SK-N-MC (cell line): ENCODE measurements at regions not wholly inside any gene's neighbourhood (a gene's known extent, or its start where the extent isn't known, plus 50 kb on each side); places are given as distances from the start of the nearest gene placed in this dataset.

ENCODE experiments used
- DNase-seq: peaks from one replicate; pipeline ENCODE4 v3.0.0-alpha.2; 2011; ENCODE audit warnings: low read depth, low spot score
- H3K27ac ChIP-seq: fragments of 200-600 bp; sonication (generic); 2 replicates; pipeline ENCODE4 v1.5.1; 2016; ENCODE audit warnings: mixed run types
- H3K36me3 ChIP-seq: fragments of 200-600 bp; sonication (generic); 2 replicates; pipeline ENCODE4 v1.6.1; 2017; ENCODE audit warnings: antibody characterized with exemption, low read length, mixed read lengths; ENCODE audit not compliant: insufficient read depth
- H3K4me3 ChIP-seq: fragments of 200-600 bp; sonication (generic); 2 replicates; pipeline ENCODE4 v1.5.1; 2016
- H3K9ac ChIP-seq: fragments of 200-600 bp; sonication (generic); 2 replicates; pipeline ENCODE4 v1.8.0; 2017; ENCODE audit warnings: mixed run types, mixed read lengths; ENCODE audit not compliant: insufficient read length
- H3K9me3 ChIP-seq: fragments of 200-600 bp; sonication (generic); 2 replicates; pipeline ENCODE4 v1.6.1; 2017; ENCODE audit warnings: low read depth, mild to moderate bottlenecking, antibody characterized with exemption, low read length, moderate library complexity, mixed read lengths
- EZH2 ChIP-seq: fragments of 200-600 bp; sonication (generic); IDR thresholded peaks from one replicate; pipeline ENCODE4 v1.6.1; 2017; ENCODE audit warnings: antibody characterized with exemption
- FOXP2 ChIP-seq: optimal IDR thresholded peaks from 2 replicates; pipeline ENCODE3; 2011; ENCODE audit warnings: mild to moderate bottlenecking, moderate library complexity; ENCODE audit not compliant: insufficient read depth; ENCODE audit errors: extremely low read length, control extremely low read depth
- POLR2AphosphoS5 ChIP-seq: IDR thresholded peaks from 2 replicates; pipeline ENCODE4 v1.6.1; 2012; ENCODE audit warnings: mild to moderate bottlenecking, low read depth, low read length, borderline replicate concordance

- Histone ChIP-seq H3K4me3 (no peak overlapping the region), H3K36me3 (no peaks in the 10 kb centered on the region), H3K27ac (no peak overlapping the region), H3K9me3 (no peaks in the 10 kb centered on the region), H3K9ac (no peak overlapping the region)
- no peak for DNase-seq
- no peak for TF ChIP-seq FOXP2
- TF ChIP-seq EZH2: no peak
- TF ChIP-seq POLR2AphosphoS5: no peak
These were observed 298.5 kb downstream of the GLRX3 start for GRCh38 chr10:130434446-130435385.

GRCh38 chr10:130435961-130436360 lies 299.8 kb downstream of the GLRX3 start:
- Histone ChIP-seq H3K4me3 (no peak overlapping the region), H3K9me3 (no peaks in the 10 kb centered on the region), H3K36me3 (no peaks in the 10 kb centered on the region), H3K9ac (no peak overlapping the region), H3K27ac (no peak overlapping the region)
- TF ChIP-seq FOXP2 (no peak), EZH2 (no peak), POLR2AphosphoS5 (no peak)
- DNase-seq: no peak

- no peak for TF ChIP-seq FOXP2
- no peak for TF ChIP-seq EZH2
- TF ChIP-seq POLR2AphosphoS5: no peak
- DNase-seq: no peak
These were observed 302.7 kb downstream of the GLRX3 start for GRCh38 chr10:130438861-130439260.

GRCh38 chr10:130439766-130440165 lies 303.6 kb downstream of the GLRX3 start:
- no peaks in the 10 kb centered on the region for H3K36me3 ChIP-seq
- no peak overlapping the region for H3K4me3 ChIP-seq
- no peak for TF ChIP-seq POLR2AphosphoS5
- no peak for TF ChIP-seq FOXP2
- TF ChIP-seq EZH2: no peak
- no peak for DNase-seq
- no peak overlapping the region for H3K9ac ChIP-seq
- no peak overlapping the region for H3K27ac ChIP-seq
- no peaks in the 10 kb centered on the region for H3K9me3 ChIP-seq

More at GRCh38 chr10:130438861-130439260, 302.7 kb downstream of the GLRX3 start:
- Histone ChIP-seq H3K9ac (no peak overlapping the region), H3K27ac (no peak overlapping the region), H3K4me3 (no peak overlapping the region), H3K36me3 (no peaks in the 10 kb centered on the region), H3K9me3 (no peaks in the 10 kb centered on the region)

DNA sequence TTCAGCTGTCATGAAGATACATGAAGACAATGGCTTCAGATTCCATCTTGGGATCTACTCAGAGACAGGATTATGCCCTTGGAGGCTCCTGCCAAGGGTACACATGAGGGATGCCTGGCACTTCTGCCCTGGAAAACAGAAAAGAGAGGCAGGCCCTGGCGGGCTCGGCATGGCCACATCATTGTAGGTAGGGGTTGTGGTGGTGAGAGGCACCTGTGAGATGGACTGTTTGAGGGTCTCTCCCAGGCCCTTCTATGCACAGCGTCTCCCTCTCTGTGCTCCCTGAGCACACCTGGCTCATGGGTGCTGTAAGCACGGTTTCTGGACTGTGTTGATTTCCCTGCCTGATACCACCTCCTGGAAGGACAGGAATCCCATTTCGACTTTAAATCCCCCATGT lies 304.3 kb downstream of the GLRX3 start:
- Histone ChIP-seq H3K9me3 (no peaks in the 10 kb centered on the region), H3K27ac (no peak overlapping the region), H3K9ac (no peak overlapping the region), H3K4me3 (no peak overlapping the region), H3K36me3 (no peaks in the 10 kb centered on the region)
- TF ChIP-seq POLR2AphosphoS5 (no peak), EZH2 (no peak), FOXP2 (no peak)
- DNase-seq: no peak

- H3K36me3 ChIP-seq: no peaks in the 10 kb centered on the region
- no peak overlapping the region for H3K9ac ChIP-seq
- no peak overlapping the region for H3K4me3 ChIP-seq
- H3K27ac ChIP-seq: no peak overlapping the region
- DNase-seq: no peak
- TF ChIP-seq EZH2 (no peak), FOXP2 (no peak), POLR2AphosphoS5 (no peak)
- H3K9me3 ChIP-seq: no peaks in the 10 kb centered on the region
These were observed 304.8 kb downstream of the GLRX3 start for GRCh38 chr10:130440971-130441370.

GRCh38 chr10:130443066-130443465 lies 306.9 kb downstream of the GLRX3 start:
- TF ChIP-seq FOXP2: no peak
- DNase-seq: no peak
- Histone ChIP-seq H3K27ac (no peak overlapping the region), H3K4me3 (no peak overlapping the region), H3K36me3 (no peaks in the 10 kb centered on the region), H3K9ac (no peak overlapping the region), H3K9me3 (no peaks in the 10 kb centered on the region)

DNA sequence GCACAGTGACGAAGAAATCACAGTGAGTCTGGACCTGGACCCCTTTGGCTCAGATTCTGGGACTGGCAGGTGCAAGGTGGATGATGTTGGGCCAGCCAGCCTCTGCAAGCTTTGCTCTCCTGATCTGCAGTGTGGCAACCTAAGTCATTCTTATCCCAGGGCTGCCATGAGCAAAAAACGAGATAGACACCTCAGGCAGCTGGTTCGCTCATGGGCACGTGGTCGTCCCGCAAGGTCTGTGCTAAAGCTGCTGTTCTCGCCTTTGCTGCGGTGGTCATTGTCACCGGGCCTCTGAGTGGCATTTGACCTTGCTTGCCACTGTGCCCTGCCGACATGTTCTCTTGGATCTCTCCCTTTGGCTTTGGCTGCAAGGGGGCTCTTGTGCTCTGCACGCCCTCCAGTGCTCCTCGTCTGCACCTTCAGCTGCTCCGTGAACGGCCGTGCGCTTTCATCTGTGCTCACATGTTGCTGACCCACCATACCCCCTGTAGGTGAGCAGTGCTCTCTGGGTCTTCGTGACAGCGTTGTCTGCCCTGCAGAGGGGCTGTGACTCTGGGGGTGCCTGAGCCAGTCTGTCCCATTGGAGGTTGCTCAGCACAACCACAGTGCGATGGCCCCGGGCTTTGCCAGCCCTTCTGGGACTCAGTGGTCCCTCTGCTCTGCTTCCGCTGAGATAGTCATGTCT lies 317.0 kb downstream of the GLRX3 start:
- H3K4me3 ChIP-seq: no peak overlapping the region
- no peak for DNase-seq
- H3K9me3 ChIP-seq: no peaks in the 10 kb centered on the region
- no peak overlapping the region for H3K27ac ChIP-seq
- no peak overlapping the region for H3K9ac ChIP-seq
- no peak for TF ChIP-seq FOXP2
- no peak for TF ChIP-seq POLR2AphosphoS5
- TF ChIP-seq EZH2: no peak
- H3K36me3 ChIP-seq: no peaks in the 10 kb centered on the region
